T-helper 2 cell (primary cell): ENCODE measurements at regions not wholly inside any gene's neighbourhood (a gene's known extent, or its start where the extent isn't known, plus 50 kb on each side); places are given as distances from the start of the nearest gene placed in this dataset.

Source experiments
- DNase-seq, 5 experiments: peaks; one replicate each; pipeline versions ENCODE4 v3.0.0 to v3.0.0-alpha.2; 2012 to 2022

GRCh38 chr7:133191787-133192186 lies 61.1 kb upstream of the EXOC4 start:
- DNase-seq, result no peak

GRCh38 chr7:133195868-133196267 lies 57.0 kb upstream of the EXOC4 start:
- DNase-seq, result no peak

DNA sequence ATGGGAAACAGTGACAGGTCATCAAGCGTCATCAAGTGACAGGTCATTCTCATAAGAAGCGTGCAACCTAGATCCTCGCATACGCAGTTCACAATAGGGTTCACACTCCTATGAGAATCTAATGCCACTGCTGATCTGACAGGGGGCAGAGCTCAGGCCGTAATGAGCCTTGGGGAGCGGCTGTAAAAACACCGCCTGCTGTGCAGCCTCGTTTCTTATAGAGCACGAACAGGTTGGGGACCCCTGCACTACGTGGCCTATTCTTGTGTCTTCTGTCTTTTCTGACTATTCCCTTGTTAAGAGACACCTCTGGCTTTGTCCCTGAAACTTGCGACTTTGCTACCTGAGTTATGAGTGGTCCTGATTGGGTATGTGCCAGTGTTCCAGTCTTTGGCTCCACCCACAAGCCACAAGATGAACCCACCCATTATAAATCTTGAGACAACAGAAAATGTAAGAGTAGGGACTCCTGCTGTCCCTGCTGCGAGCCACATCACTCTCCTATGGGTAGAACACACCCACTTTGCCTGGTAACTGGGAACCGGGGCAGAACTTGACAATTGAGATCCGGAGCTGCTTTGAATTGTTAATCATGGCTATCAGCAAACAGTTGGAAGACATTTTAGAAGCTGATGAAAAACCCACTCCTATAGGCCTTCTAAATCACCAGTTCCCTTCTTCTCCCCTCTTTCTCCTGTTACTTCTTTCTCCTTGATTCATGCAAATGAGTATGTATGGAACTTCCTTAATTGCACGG lies 55.8 kb upstream of the EXOC4 start:
- DNase-seq, result no peak

GRCh38 chr7:133197972-133198544 lies 54.8 kb upstream of the EXOC4 start:
- DNase-seq, result no peak

DNA sequence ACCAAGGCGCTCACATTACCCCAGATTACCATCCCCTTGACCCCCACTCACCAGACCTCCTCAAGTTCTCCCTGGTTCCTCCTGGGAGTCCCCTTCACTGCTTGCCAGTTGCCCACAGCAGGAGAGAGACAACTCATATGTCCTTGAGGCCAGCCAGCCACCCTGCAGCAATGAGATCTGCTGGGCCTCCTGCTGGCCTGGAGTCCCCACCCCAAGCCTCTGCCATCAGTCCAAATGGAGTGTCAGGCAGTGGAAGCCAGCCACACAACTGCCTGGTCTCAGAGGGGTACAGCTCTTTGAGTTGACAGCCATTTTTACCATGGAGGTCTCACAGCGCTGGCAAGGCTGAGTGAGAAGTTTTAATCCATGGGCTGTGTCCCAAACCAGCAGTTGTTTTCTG lies 53.0 kb upstream of the EXOC4 start:
- DNase-seq, result no peak

DNA sequence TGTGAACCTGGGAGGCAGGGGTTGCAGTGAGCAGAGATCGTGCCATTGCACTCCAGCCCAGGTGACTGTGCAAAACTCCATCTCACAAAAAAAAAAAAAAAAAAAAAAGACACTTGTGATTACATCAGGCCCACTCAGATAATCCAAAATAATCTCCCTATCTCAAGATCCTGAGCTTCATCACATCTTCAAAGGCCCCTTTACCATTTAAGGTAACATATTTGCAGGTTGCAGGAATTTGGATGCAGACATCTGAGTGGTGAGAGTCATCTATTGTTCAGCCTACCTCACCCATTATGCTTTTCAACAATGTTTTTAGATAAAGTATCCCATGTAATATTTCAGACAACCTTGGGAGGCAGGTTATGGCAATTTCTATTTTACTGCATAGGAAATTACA lies 51.4 kb upstream of the EXOC4 start:
- DNase-seq, result no peak

GRCh38 chr7:133202942-133203341 lies 49.9 kb upstream of the EXOC4 start:
- no peak for DNase-seq
